ENCODE measurements at regions not wholly inside any gene's neighbourhood (a gene's known extent, or its start where the extent isn't known, plus 50 kb on each side); places are given as distances from the start of the nearest gene placed in this dataset.

DNA sequence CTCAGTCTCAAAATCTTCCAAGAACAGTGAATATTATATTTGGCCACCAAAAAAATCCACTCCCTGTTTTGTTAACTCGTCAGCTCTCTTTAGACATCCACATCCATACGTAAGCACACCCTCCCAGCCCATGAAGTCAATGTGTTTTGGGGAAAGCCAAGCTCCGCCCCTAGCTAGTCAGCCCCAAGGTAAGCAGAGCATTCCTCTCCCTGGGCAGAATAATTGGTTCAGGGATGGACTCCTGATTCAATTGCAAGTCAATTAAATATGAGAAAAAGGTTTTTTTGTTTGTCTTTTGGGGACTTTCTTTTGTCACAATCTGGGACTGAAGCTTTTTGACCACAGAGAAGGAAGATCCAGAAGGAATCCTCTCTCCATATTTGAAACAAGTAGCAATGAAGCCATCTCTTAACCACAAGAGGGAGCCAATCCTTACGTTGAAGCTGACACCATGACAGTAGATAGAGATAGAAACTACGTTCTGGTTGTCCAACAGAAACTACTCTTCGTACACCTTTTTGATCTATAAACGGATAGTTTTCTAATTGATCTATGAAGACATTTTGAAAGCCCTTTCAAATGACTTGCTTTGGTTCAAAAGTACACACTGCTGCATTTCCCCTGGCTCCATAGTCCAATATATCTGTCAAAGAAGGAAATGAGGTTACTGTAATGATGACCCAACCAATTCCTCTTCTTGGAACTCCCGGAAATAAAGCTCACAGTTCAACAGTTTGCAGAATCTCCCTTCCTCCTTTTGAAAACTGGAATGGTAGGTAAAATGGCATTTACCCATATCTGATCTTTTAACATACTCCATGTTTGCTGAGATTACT, 166.4 kb downstream of the TLE1 start (continued):
- TF ChIP-seq ASH2L (IDR thresholded peaks at IDR 0.05; ENCODE audit: insufficient read length, low read depth, low read length): peak; percentile 41
- TF ChIP-seq, protein P1, sequence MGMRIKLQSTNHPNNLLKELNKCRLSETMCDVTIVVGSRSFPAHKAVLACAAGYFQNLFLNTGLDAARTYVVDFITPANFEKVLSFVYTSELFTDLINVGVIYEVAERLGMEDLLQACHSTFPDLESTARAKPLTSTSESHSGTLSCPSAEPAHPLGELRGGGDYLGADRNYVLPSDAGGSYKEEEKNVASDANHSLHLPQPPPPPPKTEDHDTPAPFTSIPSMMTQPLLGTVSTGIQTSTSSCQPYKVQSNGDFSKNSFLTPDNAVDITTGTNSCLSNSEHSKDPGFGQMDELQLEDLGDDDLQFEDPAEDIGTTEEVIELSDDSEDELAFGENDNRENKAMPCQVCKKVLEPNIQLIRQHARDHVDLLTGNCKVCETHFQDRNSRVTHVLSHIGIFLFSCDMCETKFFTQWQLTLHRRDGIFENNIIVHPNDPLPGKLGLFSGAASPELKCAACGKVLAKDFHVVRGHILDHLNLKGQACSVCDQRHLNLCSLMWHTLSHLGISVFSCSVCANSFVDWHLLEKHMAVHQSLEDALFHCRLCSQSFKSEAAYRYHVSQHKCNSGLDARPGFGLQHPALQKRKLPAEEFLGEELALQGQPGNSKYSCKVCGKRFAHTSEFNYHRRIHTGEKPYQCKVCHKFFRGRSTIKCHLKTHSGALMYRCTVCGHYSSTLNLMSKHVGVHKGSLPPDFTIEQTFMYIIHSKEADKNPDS (CRISPR knock-in tag; IDR thresholded peaks at IDR 0.05): no peak
- 0 out of 2 replicates have a peak, but pooled peaks have one; percentile 13 for TF ChIP-seq RXRB (CRISPR knock-in tag; IDR thresholded peaks at IDR 0.05; ENCODE audit: borderline replicate concordance)
- TF ChIP-seq ZNF317 (CRISPR knock-in tag; IDR thresholded peaks at IDR 0.05): 0 out of 2 replicates have a peak, but pooled peaks have one; percentile 20
- no peak for TF ChIP-seq ZNF350 (CRISPR knock-in tag; IDR thresholded peaks at IDR 0.05; ENCODE audit: borderline replicate concordance, low read depth)
- TF ChIP-seq, protein P2, sequence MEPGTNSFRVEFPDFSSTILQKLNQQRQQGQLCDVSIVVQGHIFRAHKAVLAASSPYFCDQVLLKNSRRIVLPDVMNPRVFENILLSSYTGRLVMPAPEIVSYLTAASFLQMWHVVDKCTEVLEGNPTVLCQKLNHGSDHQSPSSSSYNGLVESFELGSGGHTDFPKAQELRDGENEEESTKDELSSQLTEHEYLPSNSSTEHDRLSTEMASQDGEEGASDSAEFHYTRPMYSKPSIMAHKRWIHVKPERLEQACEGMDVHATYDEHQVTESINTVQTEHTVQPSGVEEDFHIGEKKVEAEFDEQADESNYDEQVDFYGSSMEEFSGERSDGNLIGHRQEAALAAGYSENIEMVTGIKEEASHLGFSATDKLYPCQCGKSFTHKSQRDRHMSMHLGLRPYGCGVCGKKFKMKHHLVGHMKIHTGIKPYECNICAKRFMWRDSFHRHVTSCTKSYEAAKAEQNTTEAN (CRISPR knock-in tag; conservative IDR thresholded peaks at IDR 0.05): 0 out of 2 replicates have a peak, but pooled peaks have one; percentile 9
- TF ChIP-seq, protein P3, sequence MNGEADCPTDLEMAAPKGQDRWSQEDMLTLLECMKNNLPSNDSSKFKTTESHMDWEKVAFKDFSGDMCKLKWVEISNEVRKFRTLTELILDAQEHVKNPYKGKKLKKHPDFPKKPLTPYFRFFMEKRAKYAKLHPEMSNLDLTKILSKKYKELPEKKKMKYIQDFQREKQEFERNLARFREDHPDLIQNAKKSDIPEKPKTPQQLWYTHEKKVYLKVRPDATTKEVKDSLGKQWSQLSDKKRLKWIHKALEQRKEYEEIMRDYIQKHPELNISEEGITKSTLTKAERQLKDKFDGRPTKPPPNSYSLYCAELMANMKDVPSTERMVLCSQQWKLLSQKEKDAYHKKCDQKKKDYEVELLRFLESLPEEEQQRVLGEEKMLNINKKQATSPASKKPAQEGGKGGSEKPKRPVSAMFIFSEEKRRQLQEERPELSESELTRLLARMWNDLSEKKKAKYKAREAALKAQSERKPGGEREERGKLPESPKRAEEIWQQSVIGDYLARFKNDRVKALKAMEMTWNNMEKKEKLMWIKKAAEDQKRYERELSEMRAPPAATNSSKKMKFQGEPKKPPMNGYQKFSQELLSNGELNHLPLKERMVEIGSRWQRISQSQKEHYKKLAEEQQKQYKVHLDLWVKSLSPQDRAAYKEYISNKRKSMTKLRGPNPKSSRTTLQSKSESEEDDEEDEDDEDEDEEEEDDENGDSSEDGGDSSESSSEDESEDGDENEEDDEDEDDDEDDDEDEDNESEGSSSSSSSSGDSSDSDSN (CRISPR knock-in tag; IDR thresholded peaks at IDR 0.05): no peak
- TF ChIP-seq, protein P4, sequence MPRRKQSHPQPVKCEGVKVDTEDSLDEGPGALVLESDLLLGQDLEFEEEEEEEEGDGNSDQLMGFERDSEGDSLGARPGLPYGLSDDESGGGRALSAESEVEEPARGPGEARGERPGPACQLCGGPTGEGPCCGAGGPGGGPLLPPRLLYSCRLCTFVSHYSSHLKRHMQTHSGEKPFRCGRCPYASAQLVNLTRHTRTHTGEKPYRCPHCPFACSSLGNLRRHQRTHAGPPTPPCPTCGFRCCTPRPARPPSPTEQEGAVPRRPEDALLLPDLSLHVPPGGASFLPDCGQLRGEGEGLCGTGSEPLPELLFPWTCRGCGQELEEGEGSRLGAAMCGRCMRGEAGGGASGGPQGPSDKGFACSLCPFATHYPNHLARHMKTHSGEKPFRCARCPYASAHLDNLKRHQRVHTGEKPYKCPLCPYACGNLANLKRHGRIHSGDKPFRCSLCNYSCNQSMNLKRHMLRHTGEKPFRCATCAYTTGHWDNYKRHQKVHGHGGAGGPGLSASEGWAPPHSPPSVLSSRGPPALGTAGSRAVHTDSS (CRISPR knock-in tag; conservative IDR thresholded peaks at IDR 0.05): no peak
- no peak for TF ChIP-seq SETDB1 (CRISPR knock-in tag; IDR thresholded peaks at IDR 0.05; ENCODE audit: borderline replicate concordance)
- 0 out of 2 replicates have a peak, but pooled peaks have one; percentile 48 for TF ChIP-seq KLF9 (CRISPR knock-in tag; IDR thresholded peaks at IDR 0.05; ENCODE audit: low read depth)
- TF ChIP-seq, protein P5, sequence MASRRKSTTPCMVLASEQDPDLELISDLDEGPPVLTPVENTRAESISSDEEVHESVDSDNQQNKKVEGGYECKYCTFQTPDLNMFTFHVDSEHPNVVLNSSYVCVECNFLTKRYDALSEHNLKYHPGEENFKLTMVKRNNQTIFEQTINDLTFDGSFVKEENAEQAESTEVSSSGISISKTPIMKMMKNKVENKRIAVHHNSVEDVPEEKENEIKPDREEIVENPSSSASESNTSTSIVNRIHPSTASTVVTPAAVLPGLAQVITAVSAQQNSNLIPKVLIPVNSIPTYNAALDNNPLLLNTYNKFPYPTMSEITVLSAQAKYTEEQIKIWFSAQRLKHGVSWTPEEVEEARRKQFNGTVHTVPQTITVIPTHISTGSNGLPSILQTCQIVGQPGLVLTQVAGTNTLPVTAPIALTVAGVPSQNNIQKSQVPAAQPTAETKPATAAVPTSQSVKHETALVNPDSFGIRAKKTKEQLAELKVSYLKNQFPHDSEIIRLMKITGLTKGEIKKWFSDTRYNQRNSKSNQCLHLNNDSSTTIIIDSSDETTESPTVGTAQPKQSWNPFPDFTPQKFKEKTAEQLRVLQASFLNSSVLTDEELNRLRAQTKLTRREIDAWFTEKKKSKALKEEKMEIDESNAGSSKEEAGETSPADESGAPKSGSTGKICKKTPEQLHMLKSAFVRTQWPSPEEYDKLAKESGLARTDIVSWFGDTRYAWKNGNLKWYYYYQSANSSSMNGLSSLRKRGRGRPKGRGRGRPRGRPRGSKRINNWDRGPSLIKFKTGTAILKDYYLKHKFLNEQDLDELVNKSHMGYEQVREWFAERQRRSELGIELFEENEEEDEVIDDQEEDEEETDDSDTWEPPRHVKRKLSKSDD (CRISPR knock-in tag; IDR thresholded peaks at IDR 0.05; ENCODE audit: low read depth): no peak
- peak; percentile 80 for TF ChIP-seq STAG1 (CRISPR knock-in tag; IDR thresholded peaks at IDR 0.05)
- TF ChIP-seq, protein P6, sequence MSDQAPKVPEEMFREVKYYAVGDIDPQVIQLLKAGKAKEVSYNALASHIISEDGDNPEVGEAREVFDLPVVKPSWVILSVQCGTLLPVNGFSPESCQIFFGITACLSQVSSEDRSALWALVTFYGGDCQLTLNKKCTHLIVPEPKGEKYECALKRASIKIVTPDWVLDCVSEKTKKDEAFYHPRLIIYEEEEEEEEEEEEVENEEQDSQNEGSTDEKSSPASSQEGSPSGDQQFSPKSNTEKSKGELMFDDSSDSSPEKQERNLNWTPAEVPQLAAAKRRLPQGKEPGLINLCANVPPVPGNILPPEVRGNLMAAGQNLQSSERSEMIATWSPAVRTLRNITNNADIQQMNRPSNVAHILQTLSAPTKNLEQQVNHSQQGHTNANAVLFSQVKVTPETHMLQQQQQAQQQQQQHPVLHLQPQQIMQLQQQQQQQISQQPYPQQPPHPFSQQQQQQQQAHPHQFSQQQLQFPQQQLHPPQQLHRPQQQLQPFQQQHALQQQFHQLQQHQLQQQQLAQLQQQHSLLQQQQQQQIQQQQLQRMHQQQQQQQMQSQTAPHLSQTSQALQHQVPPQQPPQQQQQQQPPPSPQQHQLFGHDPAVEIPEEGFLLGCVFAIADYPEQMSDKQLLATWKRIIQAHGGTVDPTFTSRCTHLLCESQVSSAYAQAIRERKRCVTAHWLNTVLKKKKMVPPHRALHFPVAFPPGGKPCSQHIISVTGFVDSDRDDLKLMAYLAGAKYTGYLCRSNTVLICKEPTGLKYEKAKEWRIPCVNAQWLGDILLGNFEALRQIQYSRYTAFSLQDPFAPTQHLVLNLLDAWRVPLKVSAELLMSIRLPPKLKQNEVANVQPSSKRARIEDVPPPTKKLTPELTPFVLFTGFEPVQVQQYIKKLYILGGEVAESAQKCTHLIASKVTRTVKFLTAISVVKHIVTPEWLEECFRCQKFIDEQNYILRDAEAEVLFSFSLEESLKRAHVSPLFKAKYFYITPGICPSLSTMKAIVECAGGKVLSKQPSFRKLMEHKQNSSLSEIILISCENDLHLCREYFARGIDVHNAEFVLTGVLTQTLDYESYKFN (CRISPR knock-in tag; conservative IDR thresholded peaks at IDR 0.05): peak; percentile 26; the same call in 1 of the 2 replicates
